K562 (cell line): ENCODE measurements at regions not wholly inside any gene's neighbourhood (a gene's known extent, or its start where the extent isn't known, plus 50 kb on each side); places are given as distances from the start of the nearest gene placed in this dataset.

Experiments
- ATAC-seq: fragments of 200-7000 bp; cut with Tn5 transposase; 3 replicates; pipeline ENCODE4 v1.9.1; 2020; ENCODE audit warnings: moderate library complexity
- BruUV-seq: library from RNA; stranded (reverse); fragments of 400-500 nt; replicated peaks from 2 replicates; lab custom pipeline; 2021; lab: Mats Ljungman, UMichigan
- CTCF ChIA-PET: fragments of 300-600 bp; formaldehyde crosslinking; extraction: SDS; loops from one replicate; lab custom pipeline; 2021; ENCODE audit warnings: low intra/inter-chr PET ratio; lab: Yijun Ruan, JAX
- POLR2A ChIA-PET: fragments of 300-600, 350-650 bp; sonication (Branson Sonifier 250); formaldehyde crosslinking; extraction: SDS; loops from one replicate; lab custom pipeline; 2021; ENCODE audit warnings: antibody characterized with exemption, inconsistent platforms; lab: Yijun Ruan, JAX
- DNase-seq, 4 experiments: peaks; one replicate each; pipeline versions ENCODE4 v3.0.0 to v3.0.0-alpha.2; 2011 to 2018; ENCODE audit warnings: low spot score in 3 of 4, mixed read lengths in 3 of 4; ENCODE audit errors: extremely low read depth in 1 of 4
- FAIRE-seq: peaks from 2 replicates; lab custom pipeline; 2011; peaks lifted over from hg19 to GRCh38; lab: Jason Lieb, UNC
- H2AFZ ChIP-seq: 2 replicates; pipeline ENCODE4 v1.6.0; 2011; ENCODE audit warnings: low read depth, low read length, control low read depth, inconsistent platforms
- H3K27ac ChIP-seq: fragments of 200-600 bp; 3 replicates; pipeline ENCODE4 v1.8.0; 2011; ENCODE audit warnings: low read depth, mild to moderate bottlenecking, control low read depth, inconsistent platforms, low read length, moderate library complexity, mixed read lengths; ENCODE audit errors: extremely low read depth
- H3K27me3 ChIP-seq, 2 experiments: fragments of 300-600 bp in 1 of 2; 2 replicates in 1 of 2; 3 replicates in 1 of 2; pipeline versions ENCODE4 v1.6.0 to v1.8.0; 2011; ENCODE audit warnings: inconsistent platforms in 2 of 2, low read length in 2 of 2, mild to moderate bottlenecking in 1 of 2, mixed read lengths in 1 of 2, moderate library complexity in 1 of 2; ENCODE audit not compliant: control insufficient read depth in 2 of 2, insufficient read depth in 2 of 2
- H3K36me3 ChIP-seq: fragments of 300-600 bp; 3 replicates; pipeline ENCODE4 v1.8.0; 2011; ENCODE audit warnings: mild to moderate bottlenecking, low read length, inconsistent platforms; ENCODE audit not compliant: control insufficient read depth, insufficient read depth
- H3K4me1 ChIP-seq, 2 experiments: fragments of 200-600 bp in 1 of 2; replicated peaks in 1 of 2; 2 replicates in 1 of 2; 3 replicates in 1 of 2; pipeline versions ENCODE4 v1.5.1 to v1.8.0; 2011; ENCODE audit warnings: inconsistent platforms in 2 of 2, low read length in 2 of 2, mild to moderate bottlenecking in 1 of 2, mixed read lengths in 1 of 2, moderate library complexity in 1 of 2; ENCODE audit not compliant: control insufficient read depth in 2 of 2, insufficient read depth in 2 of 2
- H3K4me2 ChIP-seq: 2 replicates; pipeline ENCODE4 v1.6.1; 2011; ENCODE audit warnings: low read length, control low read depth, inconsistent platforms, mixed read lengths; ENCODE audit not compliant: insufficient read depth
- H3K4me3 ChIP-seq: fragments of 200-600 bp; sonication (generic), shearing (Covaris generic); 2 replicates; pipeline ENCODE4 v1.5.1; 2016; ENCODE audit warnings: control low read depth, inconsistent platforms
- H3K79me2 ChIP-seq: fragments of 200-600 bp; 3 replicates; pipeline ENCODE4 v1.8.0; 2011; ENCODE audit warnings: low read length, inconsistent platforms; ENCODE audit not compliant: control insufficient read depth, insufficient read depth
- H3K9ac ChIP-seq, 2 experiments: 2 replicates each; pipeline versions ENCODE4 v1.6.0 to v1.6.1; 2011; ENCODE audit warnings: low read depth in 2 of 2, low read length in 2 of 2, control low read depth in 1 of 2, inconsistent platforms in 1 of 2, mild to moderate bottlenecking in 1 of 2, mixed read lengths in 1 of 2; ENCODE audit not compliant: insufficient read depth in 1 of 2
- H3K9me1 ChIP-seq: one replicate; pipeline ENCODE4 v1.6.0; 2011; ENCODE audit warnings: inconsistent platforms, mild to moderate bottlenecking, low read length, moderate library complexity; ENCODE audit not compliant: control insufficient read depth, insufficient read depth
- H3K9me3 ChIP-seq: replicated peaks from 2 replicates; pipeline ENCODE4 v1.5.1; 2011; ENCODE audit warnings: low read depth, low read length, inconsistent platforms; ENCODE audit not compliant: control insufficient read depth, insufficient read depth
- H4K20me1 ChIP-seq: replicated peaks from 2 replicates; pipeline ENCODE4 v1.6.1; 2011; ENCODE audit warnings: low read length, inconsistent platforms, mixed read lengths; ENCODE audit not compliant: control insufficient read depth, insufficient read depth
- ATF1 ChIP-seq, 2 experiments: fragments of 450-650 bp in 1 of 2; IDR thresholded peaks; 2 replicates each; pipeline ENCODE4 v1.6.1; 2016; ENCODE audit warnings: missing compliant biosample characterization in 1 of 2, missing genetic modification characterization in 1 of 2
- CEBPG ChIP-seq, 3 experiments: fragments of 200-800 bp in 1 of 3; sonication (Bioruptor generic) in 1 of 3; sonication (generic) in 1 of 3; formaldehyde crosslinking in 1 of 3; IDR thresholded peaks in 2 of 3; conservative IDR thresholded peaks in 1 of 3; 2 replicates each; pipeline versions ENCODE4 v1.6.1 to v1.8.0; 2016 to 2022; ENCODE audit warnings: missing compliant biosample characterization in 2 of 3, missing genetic modification characterization in 2 of 3, mild to moderate bottlenecking in 1 of 3, missing genetic modification reagents in 1 of 3
- HDAC6 ChIP-seq: IDR thresholded peaks from 2 replicates; pipeline ENCODE4 v1.6.1; 2012; ENCODE audit warnings: low read depth, mild to moderate bottlenecking, control low read depth, inconsistent platforms, low read length, moderate library complexity
- IRF9 ChIP-seq: fragments of 450-650 bp; IDR thresholded peaks from 2 replicates; pipeline ENCODE4 v1.6.1; 2016; ENCODE audit warnings: missing biosample characterization, missing genetic modification characterization
- NUFIP1 ChIP-seq: fragments of 450-650 bp; IDR thresholded peaks from 2 replicates; pipeline ENCODE4 v1.6.1; 2018; ENCODE audit not compliant: partially characterized antibody
- POU5F1 ChIP-seq: fragments of 150-350 bp; IDR thresholded peaks from 2 replicates; pipeline ENCODE4 v1.6.1; 2014; ENCODE audit warnings: borderline replicate concordance, low read length, low read depth, mild to moderate bottlenecking; ENCODE audit not compliant: partially characterized antibody
- RAD51 ChIP-seq: fragments of 450-650 bp; IDR thresholded peaks from 2 replicates; pipeline ENCODE4 v1.7.1; 2016; ENCODE audit warnings: low read depth, mild to moderate bottlenecking, borderline replicate concordance
- ZBTB5 ChIP-seq: fragments of 450-650 bp; IDR thresholded peaks from 2 replicates; pipeline ENCODE4 v1.6.1; 2017; ENCODE audit warnings: antibody characterized with exemption
- ZMIZ1 ChIP-seq, 2 experiments: fragments of 150-350 bp in 1 of 2; IDR thresholded peaks; 2 replicates each; pipeline ENCODE4 v1.6.1; 2012 to 2016; ENCODE audit warnings: low read depth in 2 of 2, low read length in 2 of 2, mild to moderate bottlenecking in 1 of 2, moderate library complexity in 1 of 2
- WGBS: fragments of 100-300 bp; shearing (Covaris generic); methylation state at CpG from one replicate; pipeline ENCODE4 v1.1.6; 2016; ENCODE audit warnings: low coverage, mixed read lengths; ENCODE audit not compliant: insufficient coverage; ENCODE audit errors: missing lambda C conversion rate; 5-methylcytosine and 5-hydroxymethylcytosine counted together
- in situ Hi-C: fragments of 300-500 bp; cut with MboI; formaldehyde crosslinking; loops from 4 replicates; pipeline ENCODE4 v1.15.0; 2018; ENCODE audit warnings: inconsistent platforms, mixed read lengths
- intact Hi-C: fragments of 100-400 bp; cut with micrococcal nuclease; formaldehyde crosslinking; loops from 2 replicates; pipeline ENCODE4 v1.14.2; 2022

- WGBS: 0% methylated on average over 1 of the region's 1 CpG
- POLR2A ChIA-PET: no interaction called here
These were observed 143.8 kb downstream of the HGF start for GRCh38 chr7:81626008-81626407.

More at GRCh38 chr7:81626008-81626407, 143.8 kb downstream of the HGF start:
- in situ Hi-C loops: no loop called here
- H3K27ac ChIP-seq: no peak overlapping the region
- no peaks in the 10 kb centered on the region for H3K36me3 ChIP-seq
- BruUV-seq: no TSS peak
- H3K9me3 ChIP-seq: peaks cover 3% of the 10 kb centered on the region; the same call in 1 of the 2 replicates
- no peak overlapping the region for H3K9ac ChIP-seq
- intact Hi-C loops: no loop called here
- CTCF ChIA-PET: no interaction called here
- no peak overlapping the region for H2AFZ ChIP-seq
- H3K27me3 ChIP-seq: no peaks in the 10 kb centered on the region
- DNase-seq (no peak), FAIRE-seq (no peak), ATAC-seq (no peak)
- H3K79me2 ChIP-seq: no peaks in the 10 kb centered on the region
- H3K4me2 ChIP-seq: no peak overlapping the region
- no peaks in the 10 kb centered on the region for H4K20me1 ChIP-seq
- H3K9me1 ChIP-seq: no peaks in the 10 kb centered on the region
- no peak overlapping the region for H3K4me3 ChIP-seq
- TF ChIP-seq ZMIZ1 (IDR thresholded peaks at IDR 0.05; ENCODE audit: low read depth in 2 of 2, low read length in 2 of 2): no peak
- no peak for TF ChIP-seq CEBPG (CRISPR knock-in tag; IDR thresholded peaks at IDR 0.05)
- TF ChIP-seq CEBPG (tag; conservative IDR thresholded peaks at IDR 0.05 in 1 of 2, IDR thresholded peaks at IDR 0.05 in 1 of 2): no peak
- TF ChIP-seq RAD51: no peak
- TF ChIP-seq ATF1 (CRISPR knock-in tag; IDR thresholded peaks at IDR 0.05): no peak
- no peak for TF ChIP-seq ATF1 (tag; IDR thresholded peaks at IDR 0.05)
- TF ChIP-seq HDAC6: no peak
- no peak for TF ChIP-seq ZBTB5
- no peak for TF ChIP-seq POU5F1
- TF ChIP-seq NUFIP1: no peak
- TF ChIP-seq IRF9: no peak
- no peaks in the 10 kb centered on the region for H3K4me1 ChIP-seq
